ENCODE measurements at regions not wholly inside any gene's neighbourhood (a gene's known extent, or its start where the extent isn't known, plus 50 kb on each side); places are given as distances from the start of the nearest gene placed in this dataset.

GRCh38 chr6:11298651-11299420, 66.4 kb upstream of the NEDD9 start:
- no peak for DNase-seq (ENCODE audit: low read depth, low spot score)

- no peak for DNase-seq (ENCODE audit: low read depth, low spot score)
These were observed 64.9 kb upstream of the NEDD9 start for GRCh38 chr6:11297376-11297729.

GRCh38 chr6:11296449-11297375, 64.2 kb upstream of the NEDD9 start:
- no peak for DNase-seq (ENCODE audit: low read depth, low spot score)

GRCh38 chr6:11295969-11296368, 63.5 kb upstream of the NEDD9 start:
- no peak for DNase-seq (ENCODE audit: low read depth, low spot score)

DNA sequence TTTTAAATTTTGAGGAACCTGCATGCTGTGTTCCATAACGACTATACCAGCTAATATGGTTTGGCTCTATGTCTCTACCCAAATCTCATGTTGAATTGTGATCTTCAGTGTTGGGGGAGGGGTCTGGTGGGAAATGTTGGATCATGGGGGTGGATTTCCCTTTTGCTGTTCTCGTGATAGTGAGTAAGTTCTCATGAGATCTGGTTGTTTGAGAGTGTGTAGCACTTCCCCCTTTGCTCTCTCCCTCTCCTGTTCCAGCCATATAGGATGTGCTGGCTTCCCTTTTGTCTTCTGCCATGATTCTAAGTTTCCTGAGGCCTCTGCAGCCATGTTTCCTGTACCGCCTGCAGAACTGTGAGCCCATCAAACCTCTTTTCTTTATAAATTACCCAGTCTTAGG, 61.8 kb upstream of the NEDD9 start:
- DNase-seq (ENCODE audit: low read depth, low spot score): no peak

DNA sequence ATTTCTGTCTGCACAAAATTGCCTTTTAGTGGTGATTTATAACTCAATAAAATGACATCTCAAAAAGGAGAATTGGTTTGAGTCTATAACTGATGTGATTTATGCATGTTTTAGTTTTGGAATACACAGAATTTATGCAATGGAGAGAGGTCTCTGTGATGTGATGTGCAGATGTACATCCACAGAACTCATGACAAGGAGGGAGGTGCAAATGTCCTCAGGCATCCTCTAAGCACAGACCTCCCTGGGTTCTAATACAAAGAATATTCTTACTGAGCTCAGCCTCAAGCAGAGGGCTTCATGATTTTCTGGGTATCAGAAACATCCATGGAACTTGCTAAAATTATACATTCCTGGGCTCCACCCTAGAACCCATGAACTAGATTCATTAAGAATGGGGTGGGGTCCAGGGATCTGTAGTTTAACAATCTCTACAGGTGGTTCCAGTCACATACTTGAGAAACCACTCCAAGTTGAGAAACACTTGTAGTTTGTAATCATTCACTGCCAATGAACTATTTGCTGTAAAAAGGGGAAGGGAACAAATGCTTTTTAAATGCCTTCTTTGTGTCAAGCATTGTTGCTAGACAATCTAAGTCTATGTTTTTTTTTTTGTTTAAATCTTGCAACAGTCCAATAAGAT, 60.2 kb upstream of the NEDD9 start:
- no peak for DNase-seq (ENCODE audit: low read depth, low spot score)

- DNase-seq (ENCODE audit: low read depth, low spot score): no peak
These were observed 59.6 kb upstream of the NEDD9 start for GRCh38 chr6:11292091-11292490.

GRCh38 chr6:11291582-11291981, 59.1 kb upstream of the NEDD9 start:
- DNase-seq (ENCODE audit: low read depth, low spot score): no peak

DNA sequence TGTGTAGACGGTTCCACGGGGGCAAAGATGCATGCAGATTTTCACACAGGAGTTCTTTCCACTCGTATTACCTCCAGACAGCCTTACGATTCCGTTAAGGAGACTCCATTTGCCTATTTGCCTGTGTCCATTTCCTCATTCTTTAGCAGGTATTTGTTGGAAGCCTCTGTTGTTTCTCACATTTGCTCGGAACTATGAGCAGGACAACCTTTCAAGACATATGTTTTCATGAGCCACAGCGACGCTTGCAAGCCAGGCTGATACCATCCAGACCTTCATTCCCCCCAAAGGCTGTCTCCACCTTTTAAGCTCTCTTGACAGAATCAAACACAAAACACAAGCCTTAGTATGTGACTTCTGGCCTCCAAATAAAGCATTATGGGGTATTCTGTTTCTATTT, 57.6 kb upstream of the NEDD9 start:
- DNase-seq (ENCODE audit: low read depth, low spot score): no peak

DNA sequence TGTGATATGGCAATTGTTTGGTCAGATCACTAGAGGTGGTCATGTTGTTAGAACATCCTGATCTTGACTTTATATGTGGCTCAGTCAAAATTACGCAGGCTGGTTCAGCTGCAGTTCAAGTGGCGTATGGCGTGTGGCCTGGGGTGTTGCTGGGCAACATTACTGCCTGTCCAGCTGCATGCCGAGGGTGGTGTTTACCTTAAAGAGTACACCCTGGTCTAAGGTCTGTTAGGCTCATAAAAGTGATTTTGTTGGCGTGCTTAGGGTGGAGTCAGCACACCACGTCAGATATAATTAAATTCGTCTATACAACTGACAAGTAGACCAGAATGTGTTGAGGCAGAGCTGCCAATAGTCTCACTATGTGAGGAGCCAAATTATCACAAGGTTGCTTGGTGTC, 55.6 kb upstream of the NEDD9 start:
- no peak for DNase-seq (ENCODE audit: low read depth, low spot score)

GRCh38 chr6:11284996-11285395, 52.5 kb upstream of the NEDD9 start:
- no peak for DNase-seq (ENCODE audit: low read depth, low spot score)

- DNase-seq (ENCODE audit: low read depth, low spot score): no peak
These were observed 51.2 kb upstream of the NEDD9 start for GRCh38 chr6:11283629-11284028.

DNA sequence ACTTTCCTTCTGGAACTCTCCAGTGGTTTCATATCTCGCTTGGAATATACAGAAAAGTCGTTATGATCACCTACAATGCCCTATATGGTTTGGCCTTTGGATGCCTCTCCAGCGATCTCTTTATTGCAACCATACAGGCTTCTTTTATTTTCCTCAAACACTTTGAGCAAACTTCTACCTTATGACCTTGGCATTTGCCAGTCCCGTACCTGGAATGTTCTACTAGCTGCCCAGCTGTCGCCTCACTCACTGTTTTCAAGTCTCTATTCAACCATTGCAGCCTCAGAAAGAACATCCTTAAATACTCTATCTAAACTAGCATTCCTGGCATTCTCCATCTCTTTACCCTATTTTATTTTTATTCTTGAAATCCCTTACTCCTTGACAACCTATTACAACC, 50.4 kb upstream of the NEDD9 start:
- no peak for DNase-seq (ENCODE audit: low read depth, low spot score)
